SK-N-SH (cell line): ENCODE measurements at regions not wholly inside any gene's neighbourhood (a gene's known extent, or its start where the extent isn't known, plus 50 kb on each side); places are given as distances from the start of the nearest gene placed in this dataset.

Experiments used
- CHD2 ChIP-seq: fragments of 150-350 bp; IDR thresholded peaks from 2 replicates; pipeline ENCODE4 v1.6.1; 2018; ENCODE audit warnings: low read length; ENCODE audit not compliant: partially characterized antibody
- CTCF ChIP-seq: fragments of 200-600 bp; sonication (generic); IDR thresholded peaks from 2 replicates; pipeline ENCODE4 v1.6.1; 2017; ENCODE audit warnings: antibody characterized with exemption, mild to moderate bottlenecking, moderate library complexity
- EZH2phosphoT487 ChIP-seq: fragments of 200-600 bp; sonication (generic); IDR thresholded peaks from 2 replicates; pipeline ENCODE4 v1.6.1; 2017; ENCODE audit warnings: low read depth, mixed run types, mild to moderate bottlenecking, antibody characterized with exemption, moderate library complexity, borderline replicate concordance
- FOSL2 ChIP-seq: IDR thresholded peaks from 2 replicates; pipeline ENCODE4 v1.4.0; 2012; ENCODE audit warnings: low read depth, mild to moderate bottlenecking, moderate library complexity, borderline replicate concordance
- FOXM1 ChIP-seq: IDR thresholded peaks from 2 replicates; pipeline ENCODE4 v1.4.0; 2012; ENCODE audit warnings: low read depth, mild to moderate bottlenecking
- GABPA ChIP-seq: IDR thresholded peaks from 2 replicates; pipeline ENCODE4 v1.4.0; 2012; ENCODE audit warnings: low read depth, mild to moderate bottlenecking
- GATA2 ChIP-seq: sonication (generic); formaldehyde crosslinking; IDR thresholded peaks from 2 replicates; pipeline ENCODE4 v1.5.0; 2020; ENCODE audit warnings: mild to moderate bottlenecking, missing genetic modification reagents
- MAX ChIP-seq: IDR thresholded peaks from 2 replicates; pipeline ENCODE4 v1.4.0; 2012; ENCODE audit warnings: low read depth
- POLR2AphosphoS5 ChIP-seq: IDR thresholded peaks from 2 replicates; pipeline ENCODE4 v1.6.1; 2012; ENCODE audit warnings: low read depth, low read length
- REST ChIP-seq: IDR thresholded peaks from 2 replicates; pipeline ENCODE4 v1.6.1; 2012; ENCODE audit warnings: mild to moderate bottlenecking, low read depth, low read length, moderate library complexity
- RFX5 ChIP-seq: IDR thresholded peaks from 2 replicates; pipeline ENCODE4 v1.6.1; 2012; ENCODE audit warnings: mild to moderate bottlenecking, improper control_type of control experiment, low read length
- SIN3A ChIP-seq: IDR thresholded peaks from 2 replicates; pipeline ENCODE4 v1.6.1; 2012; ENCODE audit warnings: low read depth, mild to moderate bottlenecking, low read length, moderate library complexity, borderline replicate concordance
- USF2 ChIP-seq: fragments of 150-350 bp; IDR thresholded peaks from 2 replicates; pipeline ENCODE4 v1.6.1; 2017; ENCODE audit warnings: antibody characterized with exemption, low read length, low read depth, borderline replicate concordance
- YY1 ChIP-seq: IDR thresholded peaks from 2 replicates; pipeline ENCODE4 v1.4.0; 2012; ENCODE audit warnings: low read depth, mild to moderate bottlenecking

GRCh38 chr10:24147321-24147720, 61.6 kb upstream of the KIAA1217 start:
- TF ChIP-seq CTCF (no peak), USF2 (no peak), MAX (no peak), RFX5 (no peak), POLR2AphosphoS5 (no peak), GABPA (no peak), REST (no peak), CHD2 (no peak), EZH2phosphoT487 (no peak), SIN3A (no peak), GATA2 (CRISPR knock-in tag) (no peak), YY1 (no peak), FOXM1 (no peak), FOSL2 (no peak)
